T-cell (primary cell): ENCODE measurements at regions not wholly inside any gene's neighbourhood (a gene's known extent, or its start where the extent isn't known, plus 50 kb on each side); places are given as distances from the start of the nearest gene placed in this dataset.

Experiments used
- ATAC-seq, 4 experiments: fragments of 200-7000 bp in 3 of 4; fragments of 150-1000 bp in 1 of 4; cut with Tn5 transposase; replicated peaks in 1 of 4; 1 replicate in 3 of 4; 2 replicates in 1 of 4; pipeline ENCODE4 v1.10.0; 2021; ENCODE audit warnings: moderate library complexity in 3 of 4, mild to moderate bottlenecking in 2 of 4, moderate number of reproducible peaks in 1 of 4
- CTCF ChIA-PET, 2 donors: fragments of 300-600 bp; sonication (Branson Sonifier 250); formaldehyde crosslinking; loops; one replicate each; lab custom pipeline; 2022; ENCODE audit warnings: antibody characterized with exemption in 2 of 2; lab: Charles Lee
- POLR2A ChIA-PET, 2 donors: fragments of 300-600 bp; sonication (Branson Sonifier 250); formaldehyde crosslinking; loops; one replicate each; lab custom pipeline; 2022; ENCODE audit warnings: antibody characterized with exemption in 2 of 2; lab: Charles Lee
- DNase-seq, 35 experiments: peaks; one replicate each; pipeline versions ENCODE4 v3.0.0 to v3.0.0-alpha.2; 2013 to 2023
- H3K27ac ChIP-seq: one replicate; pipeline ENCODE4 v1.5.1; 2013; ENCODE audit warnings: low read length
- H3K27me3 ChIP-seq, 2 experiments: replicated peaks in 1 of 2; 1 replicate in 1 of 2; 2 replicates in 1 of 2; pipeline versions ENCODE4 v1.6.1 to v1.7.0; 2013; ENCODE audit warnings: low read length in 1 of 2, mixed read lengths in 1 of 2; ENCODE audit not compliant: control insufficient read depth in 2 of 2, insufficient read depth in 2 of 2; ENCODE audit errors: extremely low read depth in 1 of 2
- H3K36me3 ChIP-seq, 2 donors: 1 replicate in 1 of 2; 2 replicates in 1 of 2; pipeline versions ENCODE4 v1.6.1 to v1.7.0; 2013; ENCODE audit warnings: low read length in 1 of 2; ENCODE audit not compliant: control insufficient read depth in 2 of 2, insufficient read depth in 1 of 2; ENCODE audit errors: extremely low read depth in 1 of 2
- H3K4me1 ChIP-seq, 2 experiments: 1 replicate in 1 of 2; 2 replicates in 1 of 2; pipeline versions ENCODE4 v1.6.1 to v1.7.0; 2013; ENCODE audit warnings: low read length in 2 of 2, mixed read lengths in 1 of 2; ENCODE audit not compliant: insufficient read depth in 2 of 2, control insufficient read depth in 1 of 2; ENCODE audit errors: extremely low read depth in 1 of 2
- H3K4me3 ChIP-seq, 2 donors: 1 replicate in 1 of 2; 2 replicates in 1 of 2; pipeline versions ENCODE4 v1.5.1 to v1.7.0; 2013; ENCODE audit warnings: mild to moderate bottlenecking in 2 of 2, low read length in 1 of 2, moderate library complexity in 1 of 2; ENCODE audit not compliant: control insufficient read depth in 1 of 2; ENCODE audit errors: extremely low read depth in 1 of 2
- H3K9me3 ChIP-seq: 2 replicates; pipeline ENCODE4 v1.7.0; 2013
- H3K27ac Mint-ChIP-seq, 2 donors: one replicate each; pipeline ENCODE4 v1.8.0; 2020 to 2021; ENCODE audit warnings: mild to moderate bottlenecking in 2 of 2, mixed read lengths in 2 of 2
- H3K27me3 Mint-ChIP-seq, 2 donors: one replicate each; pipeline ENCODE4 v1.8.0; 2021 to 2022; ENCODE audit warnings: mixed read lengths in 2 of 2
- H3K36me3 Mint-ChIP-seq: one replicate; pipeline ENCODE4 v1.8.0; 2021; ENCODE audit warnings: mixed read lengths
- H3K4me1 Mint-ChIP-seq, 3 donors: one replicate each; pipeline ENCODE4 v1.8.0; 2020 to 2022; ENCODE audit warnings: mixed read lengths in 3 of 3, mild to moderate bottlenecking in 1 of 3
- H3K4me3 Mint-ChIP-seq, 3 donors: one replicate each; pipeline ENCODE4 v1.8.0; 2020 to 2022; ENCODE audit warnings: mild to moderate bottlenecking in 3 of 3, mixed read lengths in 3 of 3, moderate library complexity in 3 of 3
- H3K9me3 Mint-ChIP-seq, 3 donors: one replicate each; pipeline ENCODE4 v1.8.0; 2020 to 2022; ENCODE audit warnings: mixed read lengths in 3 of 3
- WGBS: methylation state at CpG from one replicate; pipeline ENCODE4 v1.1.5; 2013; ENCODE audit warnings: missing lambda C conversion rate; ENCODE audit not compliant: insufficient coverage; 5-methylcytosine and 5-hydroxymethylcytosine counted together

GRCh38 chr2:176413786-176414185, 144.5 kb downstream of the MTX2 start:
- POLR2A ChIA-PET: no interaction called here
- Mint-ChIP-seq H3K4me1 (no peaks in the 10 kb centered on the region), H3K27ac (no peak overlapping the region), H3K4me3 (no peak overlapping the region), H3K36me3 (no peaks in the 10 kb centered on the region), H3K27me3 (peaks cover 37 to 48% of the 10 kb centered on the region in 2 donors), H3K9me3 (no peaks in the 10 kb centered on the region)
- DNase-seq: no peak
- Histone ChIP-seq H3K27me3 (peaks cover 0 to 4% of the 10 kb centered on the region in 2 experiments), H3K27ac (no peak overlapping the region), H3K4me1 (no peaks in the 10 kb centered on the region), H3K36me3 (no peaks in the 10 kb centered on the region), H3K9me3 (no peaks in the 10 kb centered on the region), H3K4me3 (no peak overlapping the region)
- WGBS: no CpG with 5 or more reads among the region's 4 CpGs
- ATAC-seq: no peak
- CTCF ChIA-PET: no interaction called here

- no CpG with 5 or more reads among the region's 3 CpGs for WGBS
- Histone ChIP-seq H3K27me3 (peaks cover 0 to 4% of the 10 kb centered on the region in 2 experiments), H3K27ac (no peak overlapping the region), H3K36me3 (no peaks in the 10 kb centered on the region), H3K4me1 (no peaks in the 10 kb centered on the region), H3K4me3 (no peak overlapping the region), H3K9me3 (no peaks in the 10 kb centered on the region)
- DNase-seq: no peak
- ATAC-seq: no peak
- ChIA-PET CTCF (interaction anchor here in 1 of 2 donors (0.6 kb wide), 1 partner anchor 1346 kb away, joined by 5 read pairs; no protein-coding TSS in a partner anchor), POLR2A (no interaction called here)
- no peaks in the 10 kb centered on the region for H3K9me3 Mint-ChIP-seq
- H3K27ac Mint-ChIP-seq: no peak overlapping the region
- peaks cover 37 to 53% of the 10 kb centered on the region in 2 donors for H3K27me3 Mint-ChIP-seq
- H3K36me3 Mint-ChIP-seq: no peaks in the 10 kb centered on the region
- H3K4me1 Mint-ChIP-seq: no peaks in the 10 kb centered on the region
- H3K4me3 Mint-ChIP-seq: no peak overlapping the region
Observed at GRCh38 chr2:176414641-176415040, 145.4 kb downstream of the MTX2 start.

- DNase-seq (no peak), ATAC-seq (no peak)
- POLR2A ChIA-PET: no interaction called here
- H3K4me3 Mint-ChIP-seq: no peak overlapping the region
- 67% methylated on average over 6 of the region's 8 CpGs for WGBS
- no peaks in the 10 kb centered on the region for H3K4me1 Mint-ChIP-seq
- Histone ChIP-seq H3K9me3 (no peaks in the 10 kb centered on the region), H3K27me3 (peaks cover 0 to 4% of the 10 kb centered on the region in 2 experiments), H3K36me3 (no peaks in the 10 kb centered on the region), H3K4me3 (no peak overlapping the region), H3K27ac (no peak overlapping the region), H3K4me1 (no peaks in the 10 kb centered on the region)
- H3K9me3 Mint-ChIP-seq: no peaks in the 10 kb centered on the region
- H3K27me3 Mint-ChIP-seq: peaks cover 32 to 48% of the 10 kb centered on the region in 2 donors
- no peak overlapping the region for H3K27ac Mint-ChIP-seq
- CTCF ChIA-PET: interaction anchor here in 1 of 2 donors (0.6 kb wide), 1 partner anchor 1345 kb away, joined by 5 read pairs; no protein-coding TSS in a partner anchor
- no peaks in the 10 kb centered on the region for H3K36me3 Mint-ChIP-seq
Observed at GRCh38 chr2:176415174-176415895, 146.1 kb downstream of the MTX2 start.

GRCh38 chr2:176415937-176416499, 146.8 kb downstream of the MTX2 start:
- Mint-ChIP-seq H3K4me3 (no peak overlapping the region), H3K4me1 (no peaks in the 10 kb centered on the region), H3K27ac (no peak overlapping the region), H3K9me3 (no peaks in the 10 kb centered on the region), H3K27me3 (peaks cover 31 to 49% of the 10 kb centered on the region in 2 donors), H3K36me3 (no peaks in the 10 kb centered on the region)
- CTCF ChIA-PET: no interaction called here
- H3K27ac ChIP-seq: no peak overlapping the region
- no peak for ATAC-seq
- peaks cover 0 to 4% of the 10 kb centered on the region in 2 experiments for H3K27me3 ChIP-seq
- no peak for DNase-seq
- H3K9me3 ChIP-seq: no peaks in the 10 kb centered on the region
- no peaks in the 10 kb centered on the region for H3K4me1 ChIP-seq
- H3K36me3 ChIP-seq: no peaks in the 10 kb centered on the region
- 75% methylated on average over 2 of the region's 3 CpGs for WGBS
- H3K4me3 ChIP-seq: no peak overlapping the region
- POLR2A ChIA-PET: no interaction called here

- H3K9me3 ChIP-seq: no peaks in the 10 kb centered on the region
- no peak overlapping the region for H3K27ac ChIP-seq
- H3K4me3 ChIP-seq: no peak overlapping the region
- Mint-ChIP-seq H3K36me3 (no peaks in the 10 kb centered on the region), H3K4me3 (no peak overlapping the region), H3K9me3 (no peaks in the 10 kb centered on the region), H3K4me1 (no peaks in the 10 kb centered on the region), H3K27me3 (peaks cover 25 to 47% of the 10 kb centered on the region in 2 donors), H3K27ac (no peak overlapping the region)
- DNase-seq (no peak), ATAC-seq (no peak)
- H3K27me3 ChIP-seq: peaks cover 0 to 4% of the 10 kb centered on the region in 2 experiments
- no peaks in the 10 kb centered on the region for H3K4me1 ChIP-seq
- ChIA-PET POLR2A (no interaction called here), CTCF (no interaction called here)
- WGBS: 78% methylated on average over 3 of the region's 6 CpGs
- H3K36me3 ChIP-seq: no peaks in the 10 kb centered on the region
Observed at GRCh38 chr2:176418768-176419167, 149.5 kb downstream of the MTX2 start.

- DNase-seq: no peak
- POLR2A ChIA-PET: no interaction called here
- CTCF ChIA-PET: no interaction called here
- Histone ChIP-seq H3K27me3 (peaks cover 0 to 4% of the 10 kb centered on the region in 2 experiments), H3K27ac (no peak overlapping the region), H3K4me1 (no peaks in the 10 kb centered on the region), H3K4me3 (no peak overlapping the region), H3K9me3 (no peaks in the 10 kb centered on the region), H3K36me3 (no peaks in the 10 kb centered on the region)
- Mint-ChIP-seq H3K27me3 (peaks cover 17 to 43% of the 10 kb centered on the region in 2 donors), H3K4me1 (no peaks in the 10 kb centered on the region), H3K4me3 (no peak overlapping the region), H3K27ac (no peak overlapping the region), H3K36me3 (no peaks in the 10 kb centered on the region), H3K9me3 (no peaks in the 10 kb centered on the region)
- no peak for ATAC-seq
- WGBS: 96% methylated on average over 3 of the region's 4 CpGs
Observed at GRCh38 chr2:176419591-176420071, 150.4 kb downstream of the MTX2 start.
